Tibial nerve (tissue), 4 donors: ENCODE measurements at regions not wholly inside any gene's neighbourhood (a gene's known extent, or its start where the extent isn't known, plus 50 kb on each side); places are given as distances from the start of the nearest gene placed in this dataset.

Source experiments
- DNase-seq, 2 donors: peaks; one replicate each; pipeline ENCODE4 v3.0.0-alpha.2; 2019; ENCODE audit warnings: low spot score in 2 of 2
- H3K27ac ChIP-seq, 4 donors: fragments of 200-600 bp; sonication (generic) in 3 of 4; one replicate each; pipeline ENCODE4 v1.5.1; 2017 to 2019; ENCODE audit warnings: mild to moderate bottlenecking in 1 of 4
- H3K27me3 ChIP-seq, 2 donors: fragments of 200-600 bp; sonication (generic) in 1 of 2; one replicate each; pipeline versions ENCODE4 v1.5.1 to v1.6.0; 2017 to 2019
- H3K36me3 ChIP-seq, 3 donors: fragments of 200-600 bp; sonication (generic); one replicate each; pipeline ENCODE4 v1.5.1; 2018 to 2019
- H3K4me1 ChIP-seq, 4 donors: fragments of 200-600 bp; sonication (generic) in 3 of 4; one replicate each; pipeline ENCODE4 v1.5.1; 2017 to 2019
- H3K4me3 ChIP-seq, 4 donors: fragments of 200-600 bp; sonication (generic) in 3 of 4; one replicate each; pipeline ENCODE4 v1.5.1; 2017 to 2019; ENCODE audit warnings: mild to moderate bottlenecking in 1 of 4, moderate library complexity in 1 of 4
- H3K9me3 ChIP-seq, 4 donors: fragments of 200-600 bp; sonication (generic) in 3 of 4; one replicate each; pipeline ENCODE4 v1.5.1; 2017 to 2019
- EP300 ChIP-seq, 2 donors: sonication (generic); formaldehyde crosslinking; IDR thresholded peaks; one replicate each; pipeline ENCODE4 v1.6.1; 2017; ENCODE audit warnings: antibody characterized with exemption in 2 of 2, mild to moderate bottlenecking in 1 of 2
- POLR2A ChIP-seq, 2 donors: fragments of 450-650 bp; IDR thresholded peaks; one replicate each; pipeline ENCODE4 v1.6.1; 2017; ENCODE audit warnings: antibody characterized with exemption in 2 of 2, mild to moderate bottlenecking in 2 of 2, moderate library complexity in 2 of 2
- WGBS, 2 donors: methylation state at CpG; one replicate each; pipeline ENCODE4 v1.1.5; 2018; 5-methylcytosine and 5-hydroxymethylcytosine counted together
- TF ChIP-seq, protein P1 (sequence below), 5 experiments: fragments of 200-600 bp in 3 of 5; fragments of 450-650 bp in 2 of 5; sonication (generic) in 3 of 5; IDR thresholded peaks; one replicate each; pipeline ENCODE4 v1.5.1; 2016 to 2019; ENCODE audit warnings: antibody characterized with exemption in 5 of 5, mild to moderate bottlenecking in 3 of 5, moderate library complexity in 2 of 5

DNA sequence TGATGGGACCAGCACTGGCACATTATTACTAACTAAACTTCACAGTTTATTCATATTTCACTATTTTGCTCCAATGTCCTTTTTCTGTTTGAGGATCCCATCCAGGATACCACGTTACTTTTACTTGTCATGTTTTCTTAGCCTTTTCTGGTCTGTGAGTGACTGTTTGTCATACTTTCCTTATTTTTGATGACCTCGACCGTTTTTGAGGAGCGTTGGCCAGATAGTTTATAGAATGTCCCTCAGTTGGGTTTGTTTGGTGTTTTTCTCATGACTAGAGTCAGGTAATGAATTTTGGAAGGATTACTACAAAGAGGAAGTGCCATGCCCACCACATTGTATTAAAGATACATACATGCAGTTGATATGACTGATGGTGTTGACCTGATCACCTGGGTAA is 199.4 kb upstream of the CCND2 start:
- WGBS, 2 donors = 78 to 84% methylated on average over 4 of the region's 4 CpGs
- H3K4me3 ChIP-seq = no peak overlapping the region
- no peaks in the 10 kb centered on the region for H3K4me1 ChIP-seq
- DNase-seq = no peak
- H3K27me3 ChIP-seq = no peaks in the 10 kb centered on the region
- peaks cover 0 to 6% (median 3%) of the 10 kb centered on the region in 4 donors for H3K9me3 ChIP-seq
- H3K27ac ChIP-seq = no peak overlapping the region
- TF ChIP-seq, protein P1, sequence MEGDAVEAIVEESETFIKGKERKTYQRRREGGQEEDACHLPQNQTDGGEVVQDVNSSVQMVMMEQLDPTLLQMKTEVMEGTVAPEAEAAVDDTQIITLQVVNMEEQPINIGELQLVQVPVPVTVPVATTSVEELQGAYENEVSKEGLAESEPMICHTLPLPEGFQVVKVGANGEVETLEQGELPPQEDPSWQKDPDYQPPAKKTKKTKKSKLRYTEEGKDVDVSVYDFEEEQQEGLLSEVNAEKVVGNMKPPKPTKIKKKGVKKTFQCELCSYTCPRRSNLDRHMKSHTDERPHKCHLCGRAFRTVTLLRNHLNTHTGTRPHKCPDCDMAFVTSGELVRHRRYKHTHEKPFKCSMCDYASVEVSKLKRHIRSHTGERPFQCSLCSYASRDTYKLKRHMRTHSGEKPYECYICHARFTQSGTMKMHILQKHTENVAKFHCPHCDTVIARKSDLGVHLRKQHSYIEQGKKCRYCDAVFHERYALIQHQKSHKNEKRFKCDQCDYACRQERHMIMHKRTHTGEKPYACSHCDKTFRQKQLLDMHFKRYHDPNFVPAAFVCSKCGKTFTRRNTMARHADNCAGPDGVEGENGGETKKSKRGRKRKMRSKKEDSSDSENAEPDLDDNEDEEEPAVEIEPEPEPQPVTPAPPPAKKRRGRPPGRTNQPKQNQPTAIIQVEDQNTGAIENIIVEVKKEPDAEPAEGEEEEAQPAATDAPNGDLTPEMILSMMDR (IDR thresholded peaks at IDR 0.05) = no peak
- TF ChIP-seq EP300 (IDR thresholded peaks at IDR 0.05) = no peak
- H3K36me3 ChIP-seq = no peaks in the 10 kb centered on the region

DNA sequence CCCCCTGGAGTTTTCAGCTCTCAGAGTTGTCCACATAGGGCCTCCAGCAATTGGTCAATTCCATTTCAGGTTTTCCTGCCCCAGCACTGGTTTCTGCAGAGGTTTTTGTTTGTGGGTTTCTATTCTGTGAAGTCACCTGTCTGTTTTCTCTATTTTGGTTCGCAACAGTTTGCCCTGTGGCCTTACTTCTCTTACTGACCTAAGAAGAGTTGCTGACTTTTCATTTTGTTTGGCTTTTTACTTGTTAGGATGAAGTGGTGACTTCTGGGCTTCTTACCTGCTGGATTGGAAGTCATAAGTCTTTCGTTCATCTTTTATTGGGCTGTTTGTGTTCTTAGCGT is 196.4 kb upstream of the PARP11 start:
- Histone ChIP-seq H3K9me3 (no peaks in the 10 kb centered on the region), H3K36me3 (no peaks in the 10 kb centered on the region), H3K27me3 (peaks cover 0 to 4% of the 10 kb centered on the region in 2 donors), H3K4me3 (no peak overlapping the region), H3K4me1 (no peaks in the 10 kb centered on the region), H3K27ac (no peak overlapping the region)
- DNase-seq = no peak
- TF ChIP-seq POLR2A (IDR thresholded peaks at IDR 0.05) = no peak
- TF ChIP-seq EP300 (IDR thresholded peaks at IDR 0.05) = no peak
- TF ChIP-seq, protein P1 (IDR thresholded peaks at IDR 0.05) = no peak
- 92 to 93% methylated on average over 3 of the region's 3 CpGs for WGBS, 2 donors

DNA sequence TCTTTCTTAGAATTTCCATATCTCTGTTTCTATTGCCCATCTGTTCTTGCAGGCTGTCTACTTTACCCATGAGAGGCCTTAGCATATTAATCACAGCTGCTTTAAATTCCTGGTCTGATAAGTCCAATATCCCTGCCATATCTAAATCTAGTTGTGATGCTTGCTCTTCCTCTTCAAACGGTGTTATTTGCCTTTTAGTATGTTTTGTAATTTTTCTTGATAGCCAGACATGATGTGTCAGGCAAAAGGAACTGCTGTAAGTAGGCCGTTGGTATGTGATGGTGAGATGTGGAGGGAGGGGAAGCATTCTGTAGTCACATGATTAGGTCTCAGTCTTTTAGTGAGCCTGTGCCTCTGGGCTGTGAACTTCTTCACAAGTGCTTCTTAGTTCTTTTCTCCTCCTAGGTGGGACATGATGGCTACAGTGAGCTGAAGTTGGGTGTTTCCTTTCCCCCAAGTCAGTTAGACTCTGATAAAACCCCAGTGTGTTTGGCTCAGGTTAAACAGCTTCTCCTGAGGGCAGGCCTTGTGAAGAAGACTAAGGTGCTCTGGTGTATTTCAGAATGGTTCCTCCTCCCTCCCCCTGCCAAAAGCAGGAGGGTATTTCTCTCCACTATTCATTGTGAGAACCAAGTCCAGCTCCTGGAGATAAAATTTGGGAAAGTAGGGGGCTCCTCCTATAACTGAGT is 195.9 kb upstream of the PARP11 start:
- no peak for TF ChIP-seq EP300 (IDR thresholded peaks at IDR 0.05)
- TF ChIP-seq, protein P1 (IDR thresholded peaks at IDR 0.05) = no peak
- TF ChIP-seq POLR2A (IDR thresholded peaks at IDR 0.05) = no peak
- 12 to 20% methylated on average over 2 of the region's 2 CpGs for WGBS, 2 donors
- peaks cover 0 to 4% of the 10 kb centered on the region in 2 donors for H3K27me3 ChIP-seq
- no peak overlapping the region for H3K27ac ChIP-seq
- no peaks in the 10 kb centered on the region for H3K36me3 ChIP-seq
- no peaks in the 10 kb centered on the region for H3K9me3 ChIP-seq
- H3K4me1 ChIP-seq = no peaks in the 10 kb centered on the region
- no peak overlapping the region for H3K4me3 ChIP-seq
- DNase-seq = no peak

DNA sequence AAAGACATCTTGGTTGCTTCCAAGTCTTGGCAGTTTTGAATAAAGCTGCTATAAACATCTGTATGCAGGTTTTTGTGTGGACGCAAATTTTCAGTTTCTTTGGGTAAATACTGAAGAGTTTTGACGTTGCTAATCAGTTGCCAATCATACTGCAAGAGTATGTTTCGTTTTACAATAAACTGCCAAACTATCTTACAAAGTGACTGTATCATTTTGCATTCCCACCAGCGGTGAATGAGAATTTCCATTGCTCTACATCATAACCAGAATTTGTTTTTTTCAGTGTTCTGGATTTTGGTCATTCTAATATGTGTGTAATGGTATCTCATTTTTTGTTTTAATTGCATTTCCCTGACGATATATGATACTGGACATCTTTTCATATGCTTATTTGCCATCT is 190.8 kb upstream of the PARP11 start:
- DNase-seq = no peak
- TF ChIP-seq POLR2A (IDR thresholded peaks at IDR 0.05) (no peak), EP300 (IDR thresholded peaks at IDR 0.05) (no peak)
- TF ChIP-seq, protein P1 (IDR thresholded peaks at IDR 0.05) = no peak
- 78 to 80% methylated on average over 5 of the region's 5 CpGs for WGBS, 2 donors
- no peak overlapping the region for H3K4me3 ChIP-seq
- no peaks in the 10 kb centered on the region for H3K36me3 ChIP-seq
- H3K9me3 ChIP-seq = no peaks in the 10 kb centered on the region
- H3K27ac ChIP-seq = no peak overlapping the region
- H3K27me3 ChIP-seq = peaks cover 0 to 4% of the 10 kb centered on the region in 2 donors
- no peaks in the 10 kb centered on the region for H3K4me1 ChIP-seq

DNA sequence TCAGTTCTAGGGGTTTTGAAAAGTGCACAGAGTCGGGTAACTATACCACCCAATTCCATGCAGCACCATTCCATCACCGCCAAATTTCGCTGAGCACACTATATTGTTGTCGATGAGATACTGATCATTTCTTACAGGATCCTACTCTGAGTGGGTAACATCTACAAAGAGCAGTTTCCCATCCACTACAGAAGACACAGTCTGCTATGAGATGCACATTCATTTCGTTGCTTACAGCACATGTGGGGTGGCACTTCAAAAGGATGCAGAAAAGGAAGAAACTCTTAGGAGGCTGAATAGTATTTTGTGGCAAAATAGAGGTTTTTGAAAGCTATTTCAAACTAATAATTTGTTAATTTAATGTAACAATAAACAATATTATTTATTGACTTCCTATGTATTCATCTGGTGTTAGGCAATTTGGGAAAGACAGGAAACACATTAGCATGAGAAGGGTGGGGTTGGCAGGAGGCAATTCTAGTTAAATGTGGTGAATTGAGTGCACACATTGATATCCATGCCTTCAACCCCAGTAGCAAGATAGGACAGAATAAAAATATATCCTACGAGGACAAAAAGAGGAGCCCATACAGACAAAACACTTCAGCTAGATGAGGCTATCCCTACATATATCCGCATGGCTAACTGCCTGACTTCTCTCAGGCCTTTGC is 186.8 kb upstream of the PARP11 start:
- H3K4me1 ChIP-seq = no peaks in the 10 kb centered on the region
- no peak overlapping the region for H3K4me3 ChIP-seq
- TF ChIP-seq, protein P1 (IDR thresholded peaks at IDR 0.05) = no peak
- TF ChIP-seq EP300 (IDR thresholded peaks at IDR 0.05) (no peak), POLR2A (IDR thresholded peaks at IDR 0.05) (no peak)
- 89 to 90% methylated on average over 7 of the region's 7 CpGs for WGBS, 2 donors
- no peaks in the 10 kb centered on the region for H3K9me3 ChIP-seq
- no peak overlapping the region for H3K27ac ChIP-seq
- no peaks in the 10 kb centered on the region for H3K27me3 ChIP-seq
- no peak for DNase-seq
- H3K36me3 ChIP-seq = no peaks in the 10 kb centered on the region
